Suprapubic skin (tissue), 4 donors: ENCODE measurements at regions not wholly inside any gene's neighbourhood (a gene's known extent, or its start where the extent isn't known, plus 50 kb on each side); places are given as distances from the start of the nearest gene placed in this dataset.

Source experiments
- DNase-seq, 2 donors: peaks; one replicate each; pipeline ENCODE4 v3.0.0-alpha.2; 2019; ENCODE audit warnings: low spot score in 2 of 2
- H3K27ac ChIP-seq: fragments of 200-600 bp; sonication (generic); one replicate; pipeline ENCODE4 v1.5.1; 2019
- H3K27me3 ChIP-seq: fragments of 200-600 bp; sonication (generic); one replicate; pipeline ENCODE4 v1.5.1; 2019
- H3K36me3 ChIP-seq: fragments of 200-600 bp; sonication (generic); one replicate; pipeline ENCODE4 v1.5.1; 2019
- H3K4me1 ChIP-seq: fragments of 200-600 bp; sonication (generic); one replicate; pipeline ENCODE4 v1.5.1; 2019
- H3K4me3 ChIP-seq: fragments of 200-600 bp; sonication (generic); one replicate; pipeline ENCODE4 v1.5.1; 2019; ENCODE audit warnings: mild to moderate bottlenecking
- H3K9me3 ChIP-seq: fragments of 200-600 bp; sonication (generic); one replicate; pipeline ENCODE4 v1.5.1; 2019
- CTCF ChIP-seq, 2 donors: fragments of 200-600 bp in 1 of 2; fragments of 450-650 bp in 1 of 2; sonication (generic) in 1 of 2; IDR thresholded peaks; one replicate each; pipeline ENCODE4 v1.5.1; 2016 to 2019; ENCODE audit warnings: antibody characterized with exemption in 2 of 2, mild to moderate bottlenecking in 1 of 2, moderate library complexity in 1 of 2
- EP300 ChIP-seq: sonication (generic); formaldehyde crosslinking; IDR thresholded peaks from one replicate; pipeline ENCODE4 v1.6.1; 2017; ENCODE audit warnings: antibody characterized with exemption
- POLR2A ChIP-seq, 2 donors: fragments of 450-650 bp; IDR thresholded peaks; one replicate each; pipeline ENCODE4 v1.6.1; 2017; ENCODE audit warnings: antibody characterized with exemption in 2 of 2, mild to moderate bottlenecking in 2 of 2, moderate library complexity in 2 of 2
- POLR2AphosphoS5 ChIP-seq, 3 donors: sonication (generic); formaldehyde crosslinking; IDR thresholded peaks; one replicate each; pipeline ENCODE4 v1.6.1; 2017; ENCODE audit warnings: antibody characterized with exemption in 3 of 3
- WGBS: methylation state at CpG from one replicate; pipeline ENCODE4 v1.1.5; 2018; 5-methylcytosine and 5-hydroxymethylcytosine counted together

- 72% methylated on average over 2 of the region's 6 CpGs for WGBS
- Histone ChIP-seq H3K4me1 (no peaks in the 10 kb centered on the region), H3K36me3 (no peaks in the 10 kb centered on the region), H3K27me3 (no peaks in the 10 kb centered on the region), H3K9me3 (peaks cover 8% of the 10 kb centered on the region), H3K27ac (no peak overlapping the region), H3K4me3 (no peak overlapping the region)
- DNase-seq = no peak
- TF ChIP-seq CTCF (IDR thresholded peaks at IDR 0.05) (no peak), EP300 (no peak), POLR2AphosphoS5 (IDR thresholded peaks at IDR 0.05) (no peak), POLR2A (IDR thresholded peaks at IDR 0.05) (no peak)
Observed at GRCh38 chr11:79864882-79865281, 424.1 kb upstream of the TENM4 start.

GRCh38 chr11:79860336-79860735 lies 419.5 kb upstream of the TENM4 start:
- no peaks in the 10 kb centered on the region for H3K36me3 ChIP-seq

GRCh38 chr11:79857377-79858214 lies 416.8 kb upstream of the TENM4 start:
- Histone ChIP-seq H3K4me3 (no peak overlapping the region), H3K27ac (no peak overlapping the region), H3K9me3 (no peaks in the 10 kb centered on the region), H3K36me3 (no peaks in the 10 kb centered on the region), H3K27me3 (no peaks in the 10 kb centered on the region), H3K4me1 (no peaks in the 10 kb centered on the region)
- WGBS = 87% methylated on average over 10 of the region's 10 CpGs
- DNase-seq = no peak
- TF ChIP-seq EP300 (no peak), POLR2AphosphoS5 (IDR thresholded peaks at IDR 0.05) (no peak), POLR2A (IDR thresholded peaks at IDR 0.05) (no peak), CTCF (IDR thresholded peaks at IDR 0.05) (no peak)

More at GRCh38 chr11:79860336-79860735, 419.5 kb upstream of the TENM4 start:
- no peaks in the 10 kb centered on the region for H3K27me3 ChIP-seq
- no peaks in the 10 kb centered on the region for H3K4me1 ChIP-seq
- no peak overlapping the region for H3K27ac ChIP-seq
- TF ChIP-seq POLR2A (IDR thresholded peaks at IDR 0.05) (no peak), CTCF (IDR thresholded peaks at IDR 0.05) (no peak), EP300 (no peak), POLR2AphosphoS5 (IDR thresholded peaks at IDR 0.05) (no peak)
- H3K9me3 ChIP-seq = no peaks in the 10 kb centered on the region
- H3K4me3 ChIP-seq = no peak overlapping the region
- 67% methylated on average over 3 of the region's 3 CpGs for WGBS
- no peak for DNase-seq

- Histone ChIP-seq H3K27me3 (no peaks in the 10 kb centered on the region), H3K27ac (no peak overlapping the region), H3K4me3 (no peak overlapping the region), H3K4me1 (no peaks in the 10 kb centered on the region), H3K36me3 (no peaks in the 10 kb centered on the region), H3K9me3 (no peaks in the 10 kb centered on the region)
- no peak for DNase-seq
- no peak for TF ChIP-seq POLR2A (IDR thresholded peaks at IDR 0.05)
- no peak for TF ChIP-seq CTCF (IDR thresholded peaks at IDR 0.05)
- TF ChIP-seq POLR2AphosphoS5 (IDR thresholded peaks at IDR 0.05) = no peak
- TF ChIP-seq EP300 = no peak
Observed at GRCh38 chr11:79852176-79852575, 411.3 kb upstream of the TENM4 start.

GRCh38 chr11:79845002-79845709 lies 404.3 kb upstream of the TENM4 start:
- no peak for DNase-seq
- 70% methylated on average over 3 of the region's 3 CpGs for WGBS
- no peaks in the 10 kb centered on the region for H3K4me1 ChIP-seq
- H3K4me3 ChIP-seq = no peak overlapping the region
- no peaks in the 10 kb centered on the region for H3K27me3 ChIP-seq
- no peak overlapping the region for H3K27ac ChIP-seq
- no peaks in the 10 kb centered on the region for H3K9me3 ChIP-seq
- no peaks in the 10 kb centered on the region for H3K36me3 ChIP-seq
- TF ChIP-seq CTCF (IDR thresholded peaks at IDR 0.05) (no peak), EP300 (no peak), POLR2AphosphoS5 (IDR thresholded peaks at IDR 0.05) (no peak), POLR2A (IDR thresholded peaks at IDR 0.05) (no peak)
